ENCODE measurements at regions not wholly inside any gene's neighbourhood (a gene's known extent, or its start where the extent isn't known, plus 50 kb on each side); places are given as distances from the start of the nearest gene placed in this dataset.

- Mint-ChIP-seq H3K9me3 (peaks cover 6% of the 10 kb centered on the region), H3K4me3 (no peak overlapping the region), H3K36me3 (ENCODE audit: low read depth) (no peaks in the 10 kb centered on the region), H3K27me3 (ENCODE audit: low read depth) (peaks cover 7% of the 10 kb centered on the region), H3K4me1 (peaks cover 37% of the 10 kb centered on the region), H3K27ac (no peak overlapping the region)
- TF ChIP-seq CTCF (IDR thresholded peaks at IDR 0.05; ENCODE audit: unreplicated experiment in 3 of 3) = no peak
These were observed 286.9 kb downstream of the BCOR start for GRCh38 chrX:39810901-39811300.

GRCh38 chrX:39811376-39811775, 286.4 kb downstream of the BCOR start:
- TF ChIP-seq CTCF (IDR thresholded peaks at IDR 0.05; ENCODE audit: unreplicated experiment in 3 of 3) = no peak
- Mint-ChIP-seq H3K36me3 (ENCODE audit: low read depth) (no peaks in the 10 kb centered on the region), H3K27ac (no peak overlapping the region), H3K27me3 (ENCODE audit: low read depth) (peaks cover 7% of the 10 kb centered on the region), H3K4me3 (no peak overlapping the region), H3K9me3 (peaks cover 6% of the 10 kb centered on the region), H3K4me1 (peaks cover 37% of the 10 kb centered on the region)

GRCh38 chrX:39813631-39814277, 284.0 kb downstream of the BCOR start:
- Mint-ChIP-seq H3K9me3 (peaks cover 11% of the 10 kb centered on the region), H3K4me3 (no peak overlapping the region), H3K4me1 (peaks cover 42% of the 10 kb centered on the region), H3K36me3 (ENCODE audit: low read depth) (no peaks in the 10 kb centered on the region), H3K27ac (peak overlapping the region in 2 of 3 experiments; percentile 9 to 38), H3K27me3 (ENCODE audit: low read depth) (peaks cover 7% of the 10 kb centered on the region)
- no peak for TF ChIP-seq CTCF (IDR thresholded peaks at IDR 0.05; ENCODE audit: unreplicated experiment in 3 of 3)

GRCh38 chrX:39814391-39814790, 283.4 kb downstream of the BCOR start:
- Mint-ChIP-seq H3K27ac (peak overlapping the region in 2 of 3 experiments; percentile 9 to 38), H3K36me3 (ENCODE audit: low read depth) (no peaks in the 10 kb centered on the region), H3K9me3 (peaks cover 11% of the 10 kb centered on the region), H3K4me1 (peaks cover 35% of the 10 kb centered on the region), H3K4me3 (no peak overlapping the region), H3K27me3 (ENCODE audit: low read depth) (peaks cover 10% of the 10 kb centered on the region)
- peak in 2 of 3 experiments; percentile 24 to 39 for TF ChIP-seq CTCF (IDR thresholded peaks at IDR 0.05; ENCODE audit: unreplicated experiment in 3 of 3)

- TF ChIP-seq CTCF (IDR thresholded peaks at IDR 0.05; ENCODE audit: unreplicated experiment in 3 of 3) = no peak
- Mint-ChIP-seq H3K27me3 (ENCODE audit: low read depth) (peaks cover 15% of the 10 kb centered on the region), H3K36me3 (ENCODE audit: low read depth) (no peaks in the 10 kb centered on the region), H3K4me3 (no peak overlapping the region), H3K27ac (peak overlapping the region; percentile 23 to 88 (median 71)), H3K4me1 (peaks cover 42% of the 10 kb centered on the region), H3K9me3 (peaks cover 11% of the 10 kb centered on the region)
These were observed 282.1 kb downstream of the BCOR start for GRCh38 chrX:39815631-39816030.

Data from nephron (organoid).